ENCODE measurements at regions not wholly inside any gene's neighbourhood (a gene's known extent, or its start where the extent isn't known, plus 50 kb on each side); places are given as distances from the start of the nearest gene placed in this dataset.

GRCh38 chr12:4106621-4107020, 166.9 kb upstream of the CCND2 start:
- no peak for DNase-seq (ENCODE audit: low spot score)

DNA sequence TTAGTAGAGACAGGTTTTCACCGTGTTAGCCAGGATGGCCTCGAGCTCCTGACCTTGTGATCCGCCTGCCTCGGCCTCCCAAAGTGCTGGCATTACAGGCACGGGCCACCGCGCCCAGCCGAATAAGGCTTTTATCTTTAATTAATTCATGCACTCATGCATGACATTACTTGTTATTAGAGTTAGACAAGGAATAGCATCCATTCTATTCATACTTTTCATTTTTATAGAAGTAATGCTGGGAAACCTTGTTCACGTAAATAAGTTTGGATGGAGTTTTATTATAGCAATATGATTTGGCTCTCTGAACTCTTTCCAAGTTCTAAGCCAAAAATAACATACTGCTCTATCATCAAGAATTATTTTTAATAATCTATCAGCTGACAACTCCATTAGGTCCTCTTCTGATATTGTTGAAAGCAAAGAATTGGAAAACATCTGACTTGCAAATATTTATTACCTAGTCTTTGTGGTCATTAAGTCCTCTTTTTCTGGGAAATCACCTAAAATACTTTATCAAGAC, 168.8 kb upstream of the CCND2 start:
- no peak for DNase-seq (ENCODE audit: low spot score)

- no peak for DNase-seq (ENCODE audit: low spot score)
These were observed 174.3 kb upstream of the CCND2 start for GRCh38 chr12:4099276-4099675.

DNA sequence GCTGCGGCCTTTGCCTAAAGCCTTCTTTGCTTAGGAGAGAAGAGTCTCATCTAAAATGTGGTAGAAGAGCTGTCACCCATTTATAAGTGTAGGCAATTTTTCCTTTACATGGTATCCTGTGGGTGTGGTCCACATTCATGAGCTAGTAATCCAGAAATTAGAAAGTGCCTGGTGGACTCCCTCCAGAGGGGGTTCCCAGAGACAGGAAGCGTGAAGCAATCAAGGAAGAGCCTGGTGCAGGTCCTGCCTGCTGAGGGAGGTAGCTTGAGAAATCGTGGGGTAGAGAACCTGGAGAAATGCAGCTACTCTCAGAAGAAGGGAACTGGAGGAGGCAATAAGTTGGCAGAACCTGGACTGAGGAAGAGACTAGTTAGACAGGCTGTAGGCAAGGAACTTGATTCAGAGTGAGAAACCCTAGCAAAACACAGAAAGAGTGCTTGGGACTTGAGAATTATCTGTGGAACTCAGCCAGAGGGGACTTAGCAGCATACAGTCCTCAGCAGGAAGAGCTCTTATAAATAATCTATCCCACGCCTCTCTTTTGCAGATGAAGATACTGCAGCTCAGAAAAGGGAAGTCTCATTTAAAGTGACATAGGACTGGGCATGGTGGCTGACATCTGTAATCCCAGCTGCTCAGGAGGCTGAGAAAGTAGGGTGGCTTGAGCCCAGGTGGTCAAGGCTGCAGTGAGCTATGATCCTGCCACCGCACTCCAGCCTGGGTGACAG, 182.4 kb upstream of the CCND2 start:
- DNase-seq (ENCODE audit: low spot score) = no peak

- DNase-seq (ENCODE audit: low spot score) = no peak
These were observed 183.6 kb upstream of the CCND2 start for GRCh38 chr12:4089956-4090355.

- DNase-seq (ENCODE audit: low spot score) = no peak
These were observed 184.4 kb upstream of the CCND2 start for GRCh38 chr12:4089121-4089606.

- DNase-seq (ENCODE audit: low spot score) = no peak
These were observed 185.1 kb upstream of the CCND2 start for GRCh38 chr12:4088451-4088850.

GRCh38 chr12:4086481-4086880, 187.1 kb upstream of the CCND2 start:
- no peak for DNase-seq (ENCODE audit: low spot score)

- no peak for DNase-seq (ENCODE audit: low spot score)
These were observed 189.0 kb upstream of the CCND2 start for GRCh38 chr12:4084573-4084972.

- DNase-seq (ENCODE audit: low spot score) = no peak
These were observed 190.7 kb upstream of the CCND2 start for GRCh38 chr12:4082809-4083403.

DNA sequence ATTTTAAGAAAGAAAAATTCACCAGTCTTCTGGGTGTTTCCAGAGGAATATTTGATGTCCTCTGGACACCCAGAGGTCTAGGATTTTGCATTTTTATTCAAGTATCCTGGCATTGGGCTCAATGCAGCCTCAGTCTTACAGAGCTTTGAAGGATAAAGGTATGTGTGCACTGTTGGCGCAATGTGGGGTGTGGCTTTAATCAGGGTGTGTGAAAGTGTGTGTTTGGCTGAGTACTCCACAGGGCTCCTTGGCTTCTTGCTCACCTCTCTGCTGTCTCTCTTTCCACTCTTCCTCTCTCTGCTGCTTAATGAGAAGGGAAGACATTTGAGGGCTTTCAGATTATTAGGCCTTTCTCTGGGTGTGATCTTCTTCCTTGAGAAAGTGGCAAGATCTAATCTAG, 193.3 kb upstream of the CCND2 start:
- no peak for DNase-seq (ENCODE audit: low spot score)

DNA sequence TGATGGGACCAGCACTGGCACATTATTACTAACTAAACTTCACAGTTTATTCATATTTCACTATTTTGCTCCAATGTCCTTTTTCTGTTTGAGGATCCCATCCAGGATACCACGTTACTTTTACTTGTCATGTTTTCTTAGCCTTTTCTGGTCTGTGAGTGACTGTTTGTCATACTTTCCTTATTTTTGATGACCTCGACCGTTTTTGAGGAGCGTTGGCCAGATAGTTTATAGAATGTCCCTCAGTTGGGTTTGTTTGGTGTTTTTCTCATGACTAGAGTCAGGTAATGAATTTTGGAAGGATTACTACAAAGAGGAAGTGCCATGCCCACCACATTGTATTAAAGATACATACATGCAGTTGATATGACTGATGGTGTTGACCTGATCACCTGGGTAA, 199.4 kb upstream of the CCND2 start:
- no peak for DNase-seq (ENCODE audit: low spot score)

GRCh38 chr12:4069670-4070010, 196.4 kb upstream of the PARP11 start:
- DNase-seq (ENCODE audit: low spot score) = no peak

DNA sequence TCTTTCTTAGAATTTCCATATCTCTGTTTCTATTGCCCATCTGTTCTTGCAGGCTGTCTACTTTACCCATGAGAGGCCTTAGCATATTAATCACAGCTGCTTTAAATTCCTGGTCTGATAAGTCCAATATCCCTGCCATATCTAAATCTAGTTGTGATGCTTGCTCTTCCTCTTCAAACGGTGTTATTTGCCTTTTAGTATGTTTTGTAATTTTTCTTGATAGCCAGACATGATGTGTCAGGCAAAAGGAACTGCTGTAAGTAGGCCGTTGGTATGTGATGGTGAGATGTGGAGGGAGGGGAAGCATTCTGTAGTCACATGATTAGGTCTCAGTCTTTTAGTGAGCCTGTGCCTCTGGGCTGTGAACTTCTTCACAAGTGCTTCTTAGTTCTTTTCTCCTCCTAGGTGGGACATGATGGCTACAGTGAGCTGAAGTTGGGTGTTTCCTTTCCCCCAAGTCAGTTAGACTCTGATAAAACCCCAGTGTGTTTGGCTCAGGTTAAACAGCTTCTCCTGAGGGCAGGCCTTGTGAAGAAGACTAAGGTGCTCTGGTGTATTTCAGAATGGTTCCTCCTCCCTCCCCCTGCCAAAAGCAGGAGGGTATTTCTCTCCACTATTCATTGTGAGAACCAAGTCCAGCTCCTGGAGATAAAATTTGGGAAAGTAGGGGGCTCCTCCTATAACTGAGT, 195.9 kb upstream of the PARP11 start:
- no peak for DNase-seq (ENCODE audit: low spot score)

GRCh38 chr12:4064008-4064407, 190.8 kb upstream of the PARP11 start:
- no peak for DNase-seq (ENCODE audit: low spot score)

GRCh38 chr12:4059898-4060568, 186.8 kb upstream of the PARP11 start:
- DNase-seq (ENCODE audit: low spot score) = no peak

- no peak for DNase-seq (ENCODE audit: low spot score)
These were observed 184.0 kb upstream of the PARP11 start for GRCh38 chr12:4056910-4057845.

- DNase-seq (ENCODE audit: low spot score) = no peak
These were observed 181.4 kb upstream of the PARP11 start for GRCh38 chr12:4054630-4055029.

DNA sequence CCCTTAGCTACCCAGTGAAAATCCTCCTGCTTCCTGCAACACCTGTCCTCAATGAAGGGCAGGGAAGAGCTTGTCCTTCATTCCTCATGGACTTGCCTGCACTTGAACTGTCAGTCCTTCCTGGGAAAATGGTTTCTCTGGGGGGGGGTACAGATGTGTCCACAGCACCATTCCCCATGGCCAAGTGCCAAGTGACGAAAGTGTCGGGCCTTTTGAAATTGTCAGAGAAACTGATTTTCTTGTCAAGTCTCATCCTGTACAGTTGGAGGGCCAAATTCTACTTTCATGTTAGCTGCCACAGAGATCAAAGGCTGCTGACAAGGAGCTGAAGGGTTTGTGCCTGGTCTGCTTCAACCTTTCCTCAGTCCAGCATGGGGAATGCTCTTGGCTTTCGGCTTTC, 179.5 kb upstream of the PARP11 start:
- no peak for DNase-seq (ENCODE audit: low spot score)

GRCh38 chr12:4051596-4051995, 178.4 kb upstream of the PARP11 start:
- DNase-seq (ENCODE audit: low spot score) = no peak

- no peak for DNase-seq (ENCODE audit: low spot score)
These were observed 177.1 kb upstream of the PARP11 start for GRCh38 chr12:4050340-4050739.

Measured in pons (tissue), 1 donor.